Right ventricle myocardium superior (tissue), 1 donor: ENCODE measurements at regions not wholly inside any gene's neighbourhood (a gene's known extent, or its start where the extent isn't known, plus 50 kb on each side); places are given as distances from the start of the nearest gene placed in this dataset.
A peak's percentile ranks its signal among the peaks of the same experiment; 100 is the strongest.
"Not testable (repeated sequence)": the region's sequence is repeated elsewhere in the genome, so short reads cannot be mapped to it uniquely, and the experiment has no call there.

Source experiments
- ATAC-seq: fragments of 200-7000 bp; cut with Tn5 transposase; one replicate; pipeline ENCODE4 v1.9.1; 2020; ENCODE audit warnings: mild to moderate bottlenecking; ENCODE audit not compliant: poor library complexity
- DNase-seq: peaks from one replicate; pipeline ENCODE4 v3.0.0-alpha.2; 2020
- intact Hi-C: fragments of 100-400 bp; cut with DNase I; formaldehyde crosslinking; loops from one replicate; pipeline ENCODE4 v1.11.2; 2022
- donor health status: DM: no; HTN: yes; CAD: no; lungs with severe emphysema.

DNA sequence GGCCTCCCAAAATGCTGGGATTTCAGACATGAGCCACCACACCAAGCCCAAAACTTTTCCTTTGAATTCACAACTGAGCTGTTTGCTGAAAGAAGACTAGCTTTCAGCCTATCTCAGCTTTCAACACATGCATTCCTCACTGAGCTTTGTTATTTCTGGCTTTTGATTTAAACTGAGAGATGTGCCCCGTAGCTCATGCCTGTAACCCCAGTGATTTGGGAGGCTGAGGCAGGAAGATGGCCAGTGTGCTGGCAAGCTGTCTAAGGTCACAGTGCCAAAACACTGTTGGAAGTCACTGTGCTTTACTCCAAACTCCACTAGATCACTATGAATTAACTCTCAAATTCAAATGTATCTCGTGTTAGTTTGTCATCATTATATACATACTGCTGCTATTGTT, 779.5 kb downstream of the TRIML1 start:
- no peak for ATAC-seq
- no peak for DNase-seq
- intact Hi-C loops = no loop called here

DNA sequence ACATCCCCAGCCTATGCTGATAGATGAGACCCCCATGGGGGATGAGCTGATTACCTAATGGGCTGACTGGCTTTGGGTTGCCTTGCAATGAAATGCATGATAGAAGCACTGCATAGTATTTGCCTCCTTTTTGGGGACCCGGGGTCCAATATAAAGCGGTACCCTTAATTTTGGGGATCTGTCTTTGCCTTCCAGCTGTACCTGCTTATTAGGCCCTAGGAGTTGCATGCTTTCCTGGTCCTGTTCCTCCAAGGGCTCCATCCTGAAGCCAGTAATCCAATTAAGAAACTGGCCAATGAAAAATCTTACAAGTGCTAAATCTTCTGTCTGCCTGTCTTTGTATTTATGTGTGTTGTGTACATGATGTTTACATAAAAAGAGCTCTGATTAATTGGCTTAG, 791.6 kb downstream of the TRIML1 start:
- no peak for ATAC-seq
- no peak for DNase-seq
- intact Hi-C loops = no loop called here

DNA sequence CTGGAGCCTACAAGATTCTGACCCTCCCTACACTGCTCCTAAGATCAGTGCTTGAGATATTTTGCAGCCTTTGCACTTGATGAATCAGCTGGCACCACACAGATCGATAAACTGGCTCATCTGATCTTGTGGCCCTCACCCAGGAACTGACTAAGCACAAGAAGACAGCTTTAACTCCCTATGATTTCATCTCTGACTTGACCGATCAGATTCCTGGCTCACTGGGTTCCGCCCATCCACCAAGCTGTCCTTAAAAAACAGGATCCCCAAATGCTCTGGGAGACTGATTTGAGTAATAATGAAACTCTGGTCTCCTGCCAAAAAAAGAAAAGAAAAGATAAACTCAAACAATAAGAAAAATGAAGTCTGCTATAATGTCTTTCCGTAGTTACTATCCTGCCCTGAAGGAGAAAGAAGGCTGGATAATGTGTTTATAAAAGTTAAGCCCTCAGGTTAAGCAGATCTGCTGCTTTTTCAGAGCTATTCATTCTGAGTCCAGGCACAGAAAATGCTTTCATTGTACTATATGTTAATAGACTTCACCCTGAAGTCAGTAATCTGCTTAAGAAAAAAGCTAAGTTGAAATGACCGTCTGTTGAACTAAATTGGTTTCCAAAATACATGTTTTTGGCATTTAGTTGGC, 795.2 kb downstream of the TRIML1 start:
- intact Hi-C loops = no loop called here
- DNase-seq = no peak
- no peak for ATAC-seq

DNA sequence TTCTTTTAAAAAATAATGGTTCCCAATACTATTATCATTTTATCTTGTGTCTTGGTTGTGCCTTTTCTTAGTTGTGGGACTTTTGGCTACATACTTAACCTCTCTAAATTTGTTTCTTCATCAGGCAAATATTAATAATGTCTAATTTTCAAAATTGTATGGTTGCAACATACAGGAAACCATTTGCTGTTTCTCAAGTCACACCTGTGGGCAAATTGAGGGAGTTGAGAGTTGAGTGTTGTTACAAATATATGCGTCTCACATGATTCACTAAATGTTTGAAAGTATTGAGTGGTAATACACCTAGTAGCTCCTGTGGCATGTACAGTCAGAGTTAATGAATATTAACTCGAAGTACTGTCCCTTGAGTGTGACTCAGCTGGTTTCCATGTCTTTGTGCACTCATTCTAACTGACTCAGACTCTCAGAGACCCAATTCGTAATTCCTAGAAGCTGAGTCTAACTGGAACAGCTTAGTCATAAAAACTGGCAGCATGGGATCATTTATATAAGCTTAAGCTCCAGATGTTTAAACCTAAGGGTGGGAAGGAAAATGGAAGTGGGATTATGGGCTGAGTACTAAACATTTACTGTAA, 802.4 kb downstream of the TRIML1 start:
- DNase-seq = no peak
- ATAC-seq = no peak
- intact Hi-C loops = no loop called here

DNA sequence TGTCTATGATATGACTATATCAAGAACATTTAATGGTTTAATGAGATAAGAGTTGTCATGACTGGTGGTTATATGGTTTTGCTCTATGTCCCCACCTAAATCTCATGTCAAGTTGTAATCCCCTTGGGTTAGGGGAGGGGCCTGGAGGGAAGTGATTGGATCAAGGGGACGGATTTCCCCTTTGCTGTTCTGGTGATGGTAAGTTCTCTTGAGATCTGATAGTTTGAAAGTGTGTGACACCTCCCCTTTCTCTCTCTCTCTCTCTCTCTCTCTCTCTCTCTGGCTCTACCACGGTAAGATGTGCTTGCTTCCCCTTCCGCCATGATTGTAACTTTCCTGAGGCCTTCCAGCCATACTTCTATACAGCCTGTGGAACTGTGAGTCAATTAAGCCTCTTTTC, 803.4 kb downstream of the TRIML1 start:
- ATAC-seq (no peak), DNase-seq (no peak)
- intact Hi-C loops = no loop called here

DNA sequence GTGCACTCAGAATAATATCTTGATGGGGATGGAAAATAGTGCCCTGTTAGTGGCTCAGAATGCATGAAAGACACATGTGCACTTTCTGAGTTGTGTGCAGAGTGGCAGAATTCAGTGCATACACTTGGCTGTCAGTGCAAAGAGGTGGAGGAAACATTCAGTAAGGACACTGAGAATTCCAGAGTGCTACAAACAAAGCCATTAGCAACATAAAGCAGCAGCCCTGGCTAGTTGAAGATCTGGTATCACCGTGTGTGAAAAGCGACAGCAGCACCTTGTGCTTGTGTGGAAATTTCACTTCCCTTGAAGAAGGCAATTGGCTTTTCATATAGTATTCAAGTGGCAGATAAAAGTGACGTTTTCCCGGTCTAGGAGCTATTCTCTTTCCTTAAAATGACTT, 810.4 kb downstream of the TRIML1 start:
- ATAC-seq = no peak
- intact Hi-C loops = no loop called here
- DNase-seq = no peak

DNA sequence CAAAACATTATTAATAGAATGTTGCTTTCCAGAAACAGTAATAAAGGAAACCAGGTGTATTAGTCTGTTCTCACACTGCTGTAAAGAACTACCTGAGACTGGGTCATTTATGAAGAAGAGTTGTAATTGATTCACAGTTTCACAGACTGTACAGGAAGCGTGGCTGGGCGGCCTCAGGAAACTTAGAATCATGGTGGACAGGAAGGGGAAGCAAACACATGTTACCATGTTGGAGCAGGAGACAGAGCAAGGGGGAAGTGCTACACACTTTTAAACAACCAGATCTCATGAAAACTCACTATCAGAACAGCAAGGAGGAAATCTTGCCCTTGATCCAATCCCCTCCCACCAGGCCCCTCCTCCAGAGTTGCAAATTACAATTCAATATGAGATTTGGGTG, 815.8 kb downstream of the TRIML1 start:
- DNase-seq (peak; percentile 35), ATAC-seq (no peak)
- intact Hi-C loops = no loop called here

DNA sequence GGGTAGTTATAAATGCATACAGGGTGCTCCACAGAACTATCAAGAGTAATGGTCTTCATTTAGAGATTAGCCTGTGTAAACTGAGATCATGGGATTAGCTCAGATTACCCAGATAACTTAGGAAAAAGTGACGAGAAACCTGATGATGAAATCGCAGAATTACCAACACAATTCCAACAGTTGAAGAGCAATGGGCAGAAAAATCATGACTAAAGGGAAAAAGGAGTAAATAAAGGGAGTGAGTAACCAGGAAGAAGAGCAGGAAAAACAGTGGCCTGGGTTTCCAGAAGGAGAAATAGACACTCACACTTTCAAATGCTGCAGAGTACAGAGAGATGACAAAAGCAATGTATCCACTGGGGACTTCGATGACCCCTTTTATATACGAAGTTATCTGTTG, 817.3 kb downstream of the TRIML1 start:
- DNase-seq (no peak), ATAC-seq (no peak)

DNA sequence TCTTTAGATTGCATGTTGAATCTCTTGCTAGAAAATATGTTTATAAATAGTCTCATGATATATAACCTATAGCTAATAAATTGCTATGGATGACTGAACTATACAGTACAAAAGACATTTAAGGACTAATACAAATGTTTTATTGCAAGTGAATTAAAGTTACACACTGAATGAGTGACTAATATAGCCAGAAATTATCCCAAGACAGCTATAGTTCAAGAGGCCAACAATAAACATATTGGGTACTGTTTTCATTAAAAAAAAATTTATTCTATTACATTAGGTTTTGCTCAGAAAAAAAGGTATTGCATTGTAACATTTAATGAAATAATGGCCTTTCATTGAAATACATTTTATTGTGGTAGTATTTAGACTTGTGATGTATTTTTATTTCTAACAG, 819.1 kb downstream of the TRIML1 start:
- intact Hi-C loops = no loop called here
- ATAC-seq (no peak), DNase-seq (no peak)

More for the DNA sequence above, 817.3 kb downstream of the TRIML1 start:
- intact Hi-C loops = no loop called here

DNA sequence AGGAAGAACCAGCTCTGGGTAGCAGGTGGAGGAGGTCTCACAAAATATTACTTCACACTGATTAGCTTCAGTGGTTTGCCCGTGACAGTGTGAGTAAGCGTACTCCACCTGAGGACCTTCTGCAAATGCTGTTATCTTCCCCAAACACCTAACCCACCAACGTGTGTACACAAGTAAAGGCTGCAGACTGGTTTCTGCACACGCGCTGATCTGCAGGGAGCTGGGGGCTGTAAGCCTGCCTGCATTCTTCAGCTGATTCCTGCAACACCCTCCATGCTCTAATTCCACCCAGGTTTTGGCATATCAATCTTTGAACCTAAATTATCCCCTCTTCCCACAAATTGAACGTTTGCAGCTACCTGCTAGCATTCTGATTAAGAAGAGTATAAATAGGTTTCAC, 820.2 kb downstream of the TRIML1 start:
- ATAC-seq (no peak), DNase-seq (no peak)
- intact Hi-C loops = no loop called here

DNA sequence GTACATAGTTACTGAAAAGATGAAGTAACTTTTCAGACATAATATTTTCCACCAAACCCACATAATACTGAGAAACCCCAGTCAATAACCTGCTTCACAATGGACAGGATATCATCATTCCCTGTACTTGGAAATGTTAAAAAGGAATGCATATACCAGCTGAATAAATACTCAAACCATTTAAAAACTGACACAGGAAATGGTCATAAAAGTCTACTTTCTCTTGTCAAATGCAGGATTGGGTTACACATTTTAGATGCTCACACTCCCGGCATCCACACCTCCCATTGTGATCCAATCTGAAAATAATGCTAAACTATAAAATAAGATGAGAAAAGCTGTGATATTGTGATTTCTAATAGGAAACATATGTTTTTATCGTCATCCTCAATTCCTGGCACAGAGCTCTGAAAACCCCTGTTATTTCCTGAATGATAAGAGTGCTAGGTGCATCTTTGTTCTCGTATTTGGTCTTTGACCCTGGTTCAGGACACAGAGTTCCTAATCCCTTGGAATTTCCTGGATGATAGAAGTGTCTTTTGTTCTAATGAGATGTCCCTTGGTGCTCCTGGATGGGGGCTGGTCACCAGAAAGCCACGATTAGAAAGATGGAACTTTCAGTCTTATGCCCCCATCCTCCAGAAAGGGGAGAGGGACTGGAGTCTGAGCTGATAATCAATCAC, 821.3 kb downstream of the TRIML1 start:
- DNase-seq (no peak), ATAC-seq (no peak)
- intact Hi-C loops = no loop called here

DNA sequence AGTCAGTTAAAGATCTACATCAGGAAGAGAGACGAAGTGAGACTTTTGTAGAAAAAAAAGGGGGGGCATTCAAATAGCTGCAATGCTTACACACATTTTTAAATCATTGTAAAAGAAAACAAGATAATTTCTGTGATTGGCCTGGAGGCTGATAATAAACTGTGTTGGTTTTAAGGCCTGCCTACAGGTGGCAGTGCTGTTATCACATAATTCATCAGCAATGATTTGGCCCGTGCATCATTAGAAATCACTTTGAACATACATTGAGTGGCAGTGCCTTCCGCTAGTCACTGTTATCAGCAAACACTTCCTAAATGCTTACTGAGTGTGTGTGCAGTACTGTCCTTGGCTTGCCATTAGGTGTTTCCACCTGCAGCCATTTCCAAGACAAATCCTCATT, 831.9 kb downstream of the TRIML1 start:
- ATAC-seq (no peak), DNase-seq (no peak)
- intact Hi-C loops = no loop called here

DNA sequence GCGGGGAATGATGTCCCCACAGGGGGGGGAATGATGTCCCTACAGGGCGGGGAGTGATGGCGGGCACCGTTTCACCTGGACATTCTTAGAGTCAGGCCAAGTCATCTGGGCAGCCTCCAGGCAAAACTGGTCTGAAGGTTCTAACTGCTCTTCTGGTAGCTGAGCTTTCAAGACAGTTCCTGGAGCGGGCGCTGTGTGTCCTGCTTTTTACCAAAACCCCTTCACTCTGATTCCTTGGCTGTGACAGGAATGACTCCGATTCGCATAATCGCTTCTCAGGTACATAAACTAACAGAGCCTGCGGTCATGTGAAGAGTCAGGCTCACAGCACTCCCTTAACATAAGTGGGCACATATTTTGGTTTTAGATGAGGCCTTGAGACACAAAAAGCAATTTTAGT, 836.0 kb downstream of the TRIML1 start:
- DNase-seq (no peak), ATAC-seq (no peak)
- intact Hi-C loops = no loop called here

DNA sequence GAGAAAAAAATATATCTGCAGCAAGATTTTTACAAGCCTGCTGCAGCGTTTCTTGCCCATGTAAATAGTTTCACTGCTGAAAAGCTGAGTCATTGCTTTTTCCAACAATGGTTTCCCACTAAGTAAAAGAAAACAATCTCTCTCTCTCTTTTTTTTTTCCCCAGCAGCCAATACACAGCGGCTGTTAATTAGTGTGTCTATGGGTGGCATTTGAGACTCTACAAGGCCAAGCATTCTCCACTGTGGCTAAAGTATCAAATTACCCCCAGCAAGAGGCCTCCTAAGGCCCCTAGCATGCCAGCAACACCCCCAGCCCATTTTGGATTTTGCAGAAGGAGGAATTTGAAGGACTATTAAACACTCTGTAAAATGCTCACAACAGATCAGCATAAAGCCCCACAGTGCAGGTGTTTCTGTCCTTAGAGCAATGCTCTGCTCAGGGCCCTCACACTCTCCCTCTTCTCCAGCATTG, 837.4 kb downstream of the TRIML1 start:
- no peak for ATAC-seq
- intact Hi-C loops = no loop called here

DNA sequence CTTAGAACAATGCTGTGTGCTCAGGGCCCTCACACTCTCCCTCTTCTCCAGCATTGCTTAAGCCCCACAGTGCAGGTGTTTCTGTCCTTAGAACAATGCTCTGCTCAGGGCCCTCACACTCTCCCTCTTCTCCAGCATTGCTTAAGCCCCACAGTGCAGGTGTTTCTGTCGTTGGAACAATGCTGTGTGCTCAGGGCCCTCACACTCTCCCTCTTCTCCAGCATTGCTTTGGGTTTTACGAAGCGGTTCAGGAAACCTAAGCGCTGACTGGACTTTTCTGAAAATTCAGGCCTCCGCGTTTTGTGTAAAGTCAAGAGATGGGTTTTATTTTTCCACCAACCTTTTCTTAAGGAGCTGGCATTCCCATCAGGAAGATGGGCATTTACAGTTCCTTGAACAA, 838.0 kb downstream of the TRIML1 start:
- intact Hi-C loops, ATAC-seq: not testable (repeated sequence)

More for the DNA sequence above, 837.4 kb downstream of the TRIML1 start:
- no peak for DNase-seq

DNA sequence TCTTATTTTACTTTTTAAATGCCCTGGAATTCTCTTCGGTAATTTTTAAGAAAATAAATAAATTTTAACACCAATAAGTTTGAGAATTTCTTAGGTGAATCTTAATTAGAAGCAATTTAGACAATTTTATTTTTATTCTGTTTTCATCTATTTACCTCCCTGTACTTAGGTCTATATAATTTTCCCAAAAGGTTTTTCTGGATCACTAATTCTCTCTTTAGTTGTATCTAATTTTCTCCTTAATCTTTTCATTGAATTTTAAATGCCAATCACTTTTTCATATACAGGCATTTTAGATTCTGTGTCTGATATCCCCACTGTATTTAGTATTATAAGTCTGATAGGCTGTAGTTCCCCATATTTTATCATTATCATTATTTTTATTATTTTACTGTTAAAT, 845.3 kb downstream of the TRIML1 start:
- ATAC-seq (no peak), DNase-seq (no peak)
- intact Hi-C loops = no loop called here

More for the DNA sequence above, 838.0 kb downstream of the TRIML1 start:
- DNase-seq = not testable (repeated sequence)

DNA sequence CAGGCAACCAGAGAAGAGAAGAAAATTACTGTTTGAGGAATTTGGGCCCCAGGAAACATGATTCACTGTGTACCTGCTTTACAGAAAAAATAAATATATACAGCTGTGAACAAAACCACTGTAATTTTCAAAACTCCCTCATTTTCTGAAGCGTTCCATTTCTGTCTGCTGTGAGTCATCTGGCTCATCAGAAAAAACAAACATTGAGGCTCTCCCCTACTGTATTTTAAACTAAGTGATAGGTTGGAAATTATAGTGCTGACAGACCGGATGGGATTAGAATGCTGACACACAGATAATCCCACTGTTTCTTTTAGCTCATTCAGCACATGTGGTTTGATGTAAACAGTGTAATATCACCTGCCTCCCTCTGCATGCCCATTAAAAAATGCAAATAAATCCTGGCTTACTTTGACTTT, 847.0 kb downstream of the TRIML1 start:
- intact Hi-C loops = no loop called here
- no peak for ATAC-seq
- no peak for DNase-seq

DNA sequence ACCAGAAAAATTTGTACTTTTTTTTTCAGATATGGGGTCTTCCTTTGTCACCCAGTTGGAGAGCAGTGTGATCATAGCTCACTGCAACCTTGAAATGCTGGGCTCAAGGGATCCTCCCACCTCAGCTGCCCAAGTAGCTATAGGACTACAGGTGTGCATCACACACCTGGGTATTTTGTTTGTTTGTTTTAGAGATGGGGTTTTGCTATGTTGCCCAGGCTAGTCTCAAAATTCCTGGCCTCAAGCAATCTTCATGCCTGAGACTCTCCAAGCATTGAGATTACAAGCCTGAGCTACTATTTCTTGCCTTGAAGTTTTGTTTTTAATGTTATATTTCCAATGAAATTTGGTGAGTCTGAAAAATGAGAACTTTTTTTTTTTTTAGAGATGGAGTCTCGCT, 847.8 kb downstream of the TRIML1 start:
- ATAC-seq (no peak), DNase-seq (no peak)
- intact Hi-C loops = no loop called here

DNA sequence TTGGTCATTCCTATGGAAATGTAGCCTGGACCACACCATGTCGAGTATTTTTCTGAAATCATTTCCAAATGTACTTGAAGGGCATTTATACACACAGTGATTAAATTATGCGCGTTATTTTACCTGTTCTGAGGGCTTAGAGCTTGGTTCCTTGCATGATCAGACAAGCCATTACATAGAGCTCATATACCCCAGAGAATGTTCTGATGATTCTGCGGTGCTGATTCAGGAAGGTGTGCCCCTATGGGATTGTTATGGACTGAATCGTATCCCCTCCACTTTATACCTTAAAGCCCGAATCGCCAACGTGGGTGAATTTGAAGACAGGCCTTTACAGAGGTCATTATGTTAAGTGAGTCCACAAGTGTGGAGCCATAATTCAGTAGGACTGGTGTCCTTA, 848.9 kb downstream of the TRIML1 start:
- intact Hi-C loops = no loop called here
- DNase-seq (no peak), ATAC-seq (no peak)

DNA sequence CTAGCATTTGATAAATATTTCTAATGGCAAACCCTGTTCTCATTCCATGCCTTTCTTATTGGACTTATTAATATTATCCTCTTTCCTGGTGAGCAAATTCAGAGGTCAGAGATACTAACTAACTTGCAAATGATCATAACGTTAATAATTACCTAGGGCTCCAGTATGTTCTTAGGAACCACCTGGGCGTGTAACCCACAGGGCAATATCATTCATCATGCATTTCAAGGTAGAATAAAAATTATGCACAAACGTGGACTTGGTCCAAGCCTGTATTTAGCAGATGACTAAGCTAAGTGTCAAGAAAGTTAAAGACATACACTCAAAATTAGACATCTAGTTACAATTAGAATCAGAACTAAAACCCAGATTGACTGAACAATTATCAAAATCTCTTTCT, 850.1 kb downstream of the TRIML1 start:
- DNase-seq (no peak), ATAC-seq (no peak)
- intact Hi-C loops = no loop called here
